ENCODE measurements at regions not wholly inside any gene's neighbourhood (a gene's known extent, or its start where the extent isn't known, plus 50 kb on each side); places are given as distances from the start of the nearest gene placed in this dataset.

- no peak for TF ChIP-seq RARB (CRISPR knock-in tag; IDR thresholded peaks at IDR 0.05)
- TF ChIP-seq ZNF70 (CRISPR knock-in tag; IDR thresholded peaks at IDR 0.05): no peak
- TF ChIP-seq OSR1 (CRISPR knock-in tag; IDR thresholded peaks at IDR 0.05): no peak
- TF ChIP-seq ZNF8 (CRISPR knock-in tag; IDR thresholded peaks at IDR 0.05): no peak
- no peak for TF ChIP-seq PPARA (CRISPR knock-in tag; IDR thresholded peaks at IDR 0.05; ENCODE audit: borderline replicate concordance)
- TF ChIP-seq PATZ1 (CRISPR knock-in tag; IDR thresholded peaks at IDR 0.05; ENCODE audit: borderline replicate concordance): no peak
- no peak for TF ChIP-seq ZC3H10 (CRISPR knock-in tag; IDR thresholded peaks at IDR 0.05)
- no peak for TF ChIP-seq TSHZ2 (CRISPR knock-in tag; IDR thresholded peaks at IDR 0.05)
- TF ChIP-seq CREB5 (CRISPR knock-in tag; IDR thresholded peaks at IDR 0.05; ENCODE audit: low read depth): no peak
- no peak for TF ChIP-seq ARNTL (CRISPR knock-in tag; IDR thresholded peaks at IDR 0.05; ENCODE audit: borderline replicate concordance, low read depth)
- ATAC-seq: no peak
Measured at GRCh38 chr10:117463545-117463920, 79.0 kb upstream of the EMX2 start.

- TF ChIP-seq BACH2 (CRISPR knock-in tag; IDR thresholded peaks at IDR 0.05; ENCODE audit: borderline replicate concordance) (no peak), ZNF8 (CRISPR knock-in tag; IDR thresholded peaks at IDR 0.05) (no peak), PATZ1 (CRISPR knock-in tag; IDR thresholded peaks at IDR 0.05; ENCODE audit: borderline replicate concordance) (no peak), ZNF565 (CRISPR knock-in tag; conservative IDR thresholded peaks at IDR 0.05; ENCODE audit: low read depth) (no peak), PPARA (CRISPR knock-in tag; IDR thresholded peaks at IDR 0.05; ENCODE audit: borderline replicate concordance) (no peak), POU6F1 (CRISPR knock-in tag; IDR thresholded peaks at IDR 0.05; ENCODE audit: borderline replicate concordance, low read depth) (no peak), ZNF70 (CRISPR knock-in tag; IDR thresholded peaks at IDR 0.05) (no peak), CSDC2 (CRISPR knock-in tag; IDR thresholded peaks at IDR 0.05) (no peak), TOX (CRISPR knock-in tag; IDR thresholded peaks at IDR 0.05; ENCODE audit: borderline replicate concordance) (no peak), TCF4 (CRISPR knock-in tag; IDR thresholded peaks at IDR 0.05; ENCODE audit: borderline replicate concordance) (no peak), SNAI2 (CRISPR knock-in tag; IDR thresholded peaks at IDR 0.05) (no peak), GLIS3 (CRISPR knock-in tag; IDR thresholded peaks at IDR 0.05) (no peak)
- no peak for ATAC-seq
Measured at GRCh38 chr10:117462816-117463544, 79.6 kb upstream of the EMX2 start.

GRCh38 chr10:117462424-117462792 is 80.1 kb upstream of the EMX2 start:
- ATAC-seq: no peak
- TF ChIP-seq ZNF8 (CRISPR knock-in tag; IDR thresholded peaks at IDR 0.05): no peak
- TF ChIP-seq OSR1 (CRISPR knock-in tag; IDR thresholded peaks at IDR 0.05): no peak
- TF ChIP-seq CSDC2 (CRISPR knock-in tag; IDR thresholded peaks at IDR 0.05): no peak
- TF ChIP-seq BACH2 (CRISPR knock-in tag; IDR thresholded peaks at IDR 0.05; ENCODE audit: borderline replicate concordance): no peak
- no peak for TF ChIP-seq ZNF565 (CRISPR knock-in tag; conservative IDR thresholded peaks at IDR 0.05; ENCODE audit: low read depth)
- TF ChIP-seq ARNTL (CRISPR knock-in tag; IDR thresholded peaks at IDR 0.05; ENCODE audit: borderline replicate concordance, low read depth): no peak
- TF ChIP-seq RARB (CRISPR knock-in tag; IDR thresholded peaks at IDR 0.05): no peak
- no peak for TF ChIP-seq TSHZ2 (CRISPR knock-in tag; IDR thresholded peaks at IDR 0.05)
- no peak for TF ChIP-seq GLIS3 (CRISPR knock-in tag; IDR thresholded peaks at IDR 0.05)
